H1 (cell line): ENCODE measurements at regions not wholly inside any gene's neighbourhood (a gene's known extent, or its start where the extent isn't known, plus 50 kb on each side); places are given as distances from the start of the nearest gene placed in this dataset.

Experiments
- RFX5 ChIP-seq: IDR thresholded peaks from 2 replicates; pipeline ENCODE4 v1.6.1; 2011; ENCODE audit warnings: low read depth, low read length, improper control_type of control experiment, borderline replicate concordance
- SP2 ChIP-seq: IDR thresholded peaks from 2 replicates; pipeline ENCODE4 v1.6.1; 2012; ENCODE audit warnings: mild to moderate bottlenecking, low read length, inconsistent platforms
- TEAD4 ChIP-seq: IDR thresholded peaks from 2 replicates; pipeline ENCODE4 v1.6.1; 2012; ENCODE audit warnings: low read depth, low read length, inconsistent platforms, mixed read lengths

DNA sequence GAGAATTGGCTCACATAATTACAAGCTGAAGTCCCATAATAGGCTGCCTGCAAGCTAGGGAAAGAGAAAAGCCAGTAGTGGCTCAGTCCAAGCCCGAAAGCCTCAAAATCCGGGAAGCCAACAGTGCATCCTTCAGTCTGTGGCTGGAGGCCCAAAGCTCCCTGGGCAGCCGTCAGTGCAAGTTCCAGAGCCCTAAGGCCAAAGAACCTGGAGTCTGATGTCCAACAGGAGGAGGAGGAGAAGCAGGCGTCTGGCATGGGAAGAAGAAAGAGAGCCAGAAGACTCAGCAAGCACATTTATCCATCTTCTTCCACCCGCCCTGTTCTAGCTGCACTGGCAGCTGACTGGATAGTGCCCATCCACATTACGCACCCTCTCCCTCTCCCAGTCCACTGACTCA is 213.4 kb downstream of the GAS1 start (continued):
- no peak for TF ChIP-seq RFX5
- TF ChIP-seq SP2, result no peak
- no peak for TF ChIP-seq TEAD4
- TF ChIP-seq, all 59 proteins: peak for 0
